ENCODE measurements at regions not wholly inside any gene's neighbourhood (a gene's known extent, or its start where the extent isn't known, plus 50 kb on each side); places are given as distances from the start of the nearest gene placed in this dataset.

GRCh38 chr20:19070681-19071445 lies 141.6 kb upstream of the SLC24A3 start:
- TF ChIP-seq POLR2A (IDR thresholded peaks at IDR 0.05; ENCODE audit: control extremely low read depth in 1 of 2, low read depth in 2 of 2, low read length in 2 of 2) = no peak
- no peak for TF ChIP-seq CTCF (IDR thresholded peaks at IDR 0.05; ENCODE audit: control extremely low read depth in 1 of 3, insufficient read depth in 1 of 3, low read depth in 1 of 3, low read length in 3 of 3)
- no peak for TF ChIP-seq NRF1 (IDR thresholded peaks at IDR 0.05; ENCODE audit: low read depth, low read length)
- no peak for TF ChIP-seq ATF3 (IDR thresholded peaks at IDR 0.05; ENCODE audit: insufficient read depth, low read depth, low read length)
- no peak for TF ChIP-seq E2F6 (IDR thresholded peaks at IDR 0.05)
- no peak for TF ChIP-seq SP4 (IDR thresholded peaks at IDR 0.05; ENCODE audit: low read length)
- TF ChIP-seq RAD21 (IDR thresholded peaks at IDR 0.05 in 1 of 2, conservative IDR thresholded peaks at IDR 0.05 in 1 of 2; ENCODE audit: low read depth in 2 of 2, low read length in 2 of 2) = no peak
- TF ChIP-seq SP2 (IDR thresholded peaks at IDR 0.05; ENCODE audit: low read length) = no peak
- TF ChIP-seq TCF12 (IDR thresholded peaks at IDR 0.05; ENCODE audit: low read depth, low read length) = no peak
- no peak for TF ChIP-seq EP300 (IDR thresholded peaks at IDR 0.05; ENCODE audit: borderline replicate concordance in 1 of 2, low read depth in 2 of 2, low read length in 2 of 2)

All from H1 (cell line).